ENCODE measurements at regions not wholly inside any gene's neighbourhood (a gene's known extent, or its start where the extent isn't known, plus 50 kb on each side); places are given as distances from the start of the nearest gene placed in this dataset.

DNA sequence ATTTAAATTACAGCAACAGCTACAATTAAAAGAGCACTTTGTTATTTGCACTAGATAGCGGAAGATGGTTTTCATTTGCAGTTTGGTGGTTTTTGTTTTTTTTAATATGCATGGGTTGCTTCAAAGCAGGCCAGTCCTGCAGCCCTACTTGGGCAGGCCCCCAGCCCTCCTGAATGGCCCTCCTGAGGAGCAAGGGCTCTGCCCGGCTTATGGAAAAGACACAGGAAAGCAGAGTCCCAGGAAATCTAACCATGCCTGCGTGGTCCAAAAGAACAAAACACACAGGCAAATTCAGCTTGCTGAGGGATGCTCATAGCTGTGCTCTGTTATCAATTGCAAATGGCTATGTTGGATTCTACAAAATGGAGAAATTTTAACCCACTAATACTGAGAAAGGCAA lies 371.1 kb upstream of the ARID1B start:
- H3K9me3 ChIP-seq (ENCODE audit: low read depth), result no peaks in the 10 kb centered on the region

GRCh38 chr6:156402628-156403027 lies 374.6 kb upstream of the ARID1B start:
- Histone ChIP-seq H3K9ac (no peak overlapping the region), H3K27me3 (no peaks in the 10 kb centered on the region), H3K36me3 (no peaks in the 10 kb centered on the region), H3F3A (ENCODE audit: low read depth) (no peaks in the 10 kb centered on the region), H3K4me2 (no peak overlapping the region), H3K79me2 (ENCODE audit: low read depth) (no peaks in the 10 kb centered on the region), H3K27ac (no peak overlapping the region), H4K20me1 (ENCODE audit: low read depth) (no peaks in the 10 kb centered on the region), H3K4me3 (no peak overlapping the region), H3K9me3 (ENCODE audit: low read depth) (no peaks in the 10 kb centered on the region), H3K4me1 (peaks cover 7% of the 10 kb centered on the region), H2AFZ (replicated peaks) (no peak overlapping the region)
- TF ChIP-seq EZH2 (IDR thresholded peaks at IDR 0.05), result no peak
- TF ChIP-seq, protein P1, sequence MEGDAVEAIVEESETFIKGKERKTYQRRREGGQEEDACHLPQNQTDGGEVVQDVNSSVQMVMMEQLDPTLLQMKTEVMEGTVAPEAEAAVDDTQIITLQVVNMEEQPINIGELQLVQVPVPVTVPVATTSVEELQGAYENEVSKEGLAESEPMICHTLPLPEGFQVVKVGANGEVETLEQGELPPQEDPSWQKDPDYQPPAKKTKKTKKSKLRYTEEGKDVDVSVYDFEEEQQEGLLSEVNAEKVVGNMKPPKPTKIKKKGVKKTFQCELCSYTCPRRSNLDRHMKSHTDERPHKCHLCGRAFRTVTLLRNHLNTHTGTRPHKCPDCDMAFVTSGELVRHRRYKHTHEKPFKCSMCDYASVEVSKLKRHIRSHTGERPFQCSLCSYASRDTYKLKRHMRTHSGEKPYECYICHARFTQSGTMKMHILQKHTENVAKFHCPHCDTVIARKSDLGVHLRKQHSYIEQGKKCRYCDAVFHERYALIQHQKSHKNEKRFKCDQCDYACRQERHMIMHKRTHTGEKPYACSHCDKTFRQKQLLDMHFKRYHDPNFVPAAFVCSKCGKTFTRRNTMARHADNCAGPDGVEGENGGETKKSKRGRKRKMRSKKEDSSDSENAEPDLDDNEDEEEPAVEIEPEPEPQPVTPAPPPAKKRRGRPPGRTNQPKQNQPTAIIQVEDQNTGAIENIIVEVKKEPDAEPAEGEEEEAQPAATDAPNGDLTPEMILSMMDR (IDR thresholded peaks at IDR 0.05), result no peak
- no peak for TF ChIP-seq EZH2phosphoT487 (IDR thresholded peaks at IDR 0.05)
- H3K27ac Mint-ChIP-seq, result no peak overlapping the region
- no peak for DNase-seq (ENCODE audit: low spot score)
- H3K9me3 Mint-ChIP-seq, result no peaks in the 10 kb centered on the region
- peaks cover 3% of the 10 kb centered on the region for H3K27me3 Mint-ChIP-seq (ENCODE audit: insufficient read depth, low read depth)
- H3K4me3 Mint-ChIP-seq, result no peak overlapping the region
- H3K36me3 Mint-ChIP-seq, result no peaks in the 10 kb centered on the region
- peaks cover 7% of the 10 kb centered on the region for H3K4me1 Mint-ChIP-seq

More for the DNA sequence above, 371.1 kb upstream of the ARID1B start:
- TF ChIP-seq, protein P1 (IDR thresholded peaks at IDR 0.05), result no peak
- no peak for TF ChIP-seq EZH2 (IDR thresholded peaks at IDR 0.05)
- TF ChIP-seq EZH2phosphoT487 (IDR thresholded peaks at IDR 0.05), result no peak
- Mint-ChIP-seq H3K4me1 (peaks cover 4% of the 10 kb centered on the region), H3K27ac (no peak overlapping the region), H3K4me3 (no peak overlapping the region), H3K27me3 (ENCODE audit: insufficient read depth, low read depth) (peaks cover 2% of the 10 kb centered on the region), H3K9me3 (no peaks in the 10 kb centered on the region), H3K36me3 (no peaks in the 10 kb centered on the region)
- Histone ChIP-seq H3K4me1 (peaks cover 7% of the 10 kb centered on the region), H3K79me2 (ENCODE audit: low read depth) (no peaks in the 10 kb centered on the region), H3K27ac (no peak overlapping the region), H3K9ac (no peak overlapping the region), H2AFZ (replicated peaks) (no peak overlapping the region), H4K20me1 (ENCODE audit: low read depth) (no peaks in the 10 kb centered on the region), H3K4me3 (no peak overlapping the region), H3F3A (ENCODE audit: low read depth) (no peaks in the 10 kb centered on the region), H3K27me3 (no peaks in the 10 kb centered on the region), H3K36me3 (no peaks in the 10 kb centered on the region), H3K4me2 (no peak overlapping the region)
- peak; percentile 31 for DNase-seq (ENCODE audit: low spot score)

DNA sequence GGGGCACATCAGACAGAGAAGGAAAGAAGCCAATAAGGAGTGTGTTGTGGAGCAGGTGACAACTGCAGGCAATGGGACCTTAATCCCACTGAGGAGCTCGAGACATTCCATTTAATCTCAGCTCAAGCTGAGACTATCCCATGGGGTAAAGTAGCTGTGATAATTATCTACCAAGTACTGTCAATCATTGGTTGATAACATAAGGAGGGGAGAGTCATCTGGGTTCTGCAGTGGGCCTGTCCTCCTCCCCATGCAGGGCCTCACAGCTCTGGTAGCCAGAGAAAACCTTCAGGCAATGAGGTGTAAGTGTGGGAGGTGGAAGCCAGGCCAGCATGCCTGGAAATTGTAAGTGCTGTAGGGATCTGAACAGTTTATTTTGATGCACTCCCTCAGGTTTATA lies 375.0 kb upstream of the ARID1B start:
- H3K27ac Mint-ChIP-seq, result no peak overlapping the region
- H3K9me3 ChIP-seq (ENCODE audit: low read depth), result no peaks in the 10 kb centered on the region
- H3K4me1 ChIP-seq, result peaks cover 9% of the 10 kb centered on the region
- no peak overlapping the region for H2AFZ ChIP-seq (replicated peaks)
- no peaks in the 10 kb centered on the region for H3K9me3 Mint-ChIP-seq
- H4K20me1 ChIP-seq (ENCODE audit: low read depth), result no peaks in the 10 kb centered on the region
- no peaks in the 10 kb centered on the region for H3K79me2 ChIP-seq (ENCODE audit: low read depth)
- no peaks in the 10 kb centered on the region for H3K36me3 ChIP-seq
- H3K9ac ChIP-seq, result no peak overlapping the region
- peaks cover 3% of the 10 kb centered on the region for H3F3A ChIP-seq (ENCODE audit: low read depth)
- no peaks in the 10 kb centered on the region for H3K27me3 ChIP-seq
- H3K27me3 Mint-ChIP-seq (ENCODE audit: insufficient read depth, low read depth), result peaks cover 4% of the 10 kb centered on the region
- TF ChIP-seq, protein P1 (IDR thresholded peaks at IDR 0.05), result no peak
- TF ChIP-seq EZH2 (IDR thresholded peaks at IDR 0.05), result no peak
- H3K36me3 Mint-ChIP-seq, result no peaks in the 10 kb centered on the region
- H3K4me3 Mint-ChIP-seq, result no peak overlapping the region
- DNase-seq (ENCODE audit: low spot score), result no peak
- H3K4me3 ChIP-seq, result no peak overlapping the region
- H3K4me2 ChIP-seq, result no peak overlapping the region
- no peak overlapping the region for H3K27ac ChIP-seq
- peaks cover 7% of the 10 kb centered on the region for H3K4me1 Mint-ChIP-seq

Data from neural progenitor cell (in vitro differentiated cells).